Lower leg skin (tissue), 4 donors: ENCODE measurements at regions not wholly inside any gene's neighbourhood (a gene's known extent, or its start where the extent isn't known, plus 50 kb on each side); places are given as distances from the start of the nearest gene placed in this dataset.
"Not testable (repeated sequence)": the region's sequence is repeated elsewhere in the genome, so short reads cannot be mapped to it uniquely, and the experiment has no call there.

Experiments
- DNase-seq, 2 donors: peaks; one replicate each; pipeline ENCODE4 v3.0.0-alpha.2; 2019; ENCODE audit warnings: low spot score in 2 of 2
- H3K4me3 ChIP-seq: fragments of 200-600 bp; sonication (generic); 2 replicates; pipeline ENCODE4 v1.5.1; 2017; ENCODE audit warnings: mild to moderate bottlenecking, low read depth; ENCODE audit not compliant: poor library complexity, severe bottlenecking
- POLR2A ChIP-seq, 2 donors: fragments of 450-650 bp; IDR thresholded peaks; one replicate each; pipeline ENCODE4 v1.6.1; 2016 to 2017; ENCODE audit warnings: antibody characterized with exemption in 2 of 2, mild to moderate bottlenecking in 1 of 2, moderate library complexity in 1 of 2
- WGBS, 2 donors: methylation state at CpG; one replicate each; pipeline ENCODE4 v1.1.5; 2018; 5-methylcytosine and 5-hydroxymethylcytosine counted together
- intact Hi-C: fragments of 100-400 bp; cut with DNase I; formaldehyde crosslinking; loops from one replicate; pipeline ENCODE4 v1.15.0; 2023; ENCODE audit warnings: low total_unique reads
- TF ChIP-seq, protein P1 (sequence below), 3 donors: fragments of 450-650 bp; IDR thresholded peaks; one replicate each; pipeline ENCODE4 v1.5.1; 2016; ENCODE audit warnings: antibody characterized with exemption in 3 of 3, mild to moderate bottlenecking in 3 of 3, moderate library complexity in 2 of 3

DNA sequence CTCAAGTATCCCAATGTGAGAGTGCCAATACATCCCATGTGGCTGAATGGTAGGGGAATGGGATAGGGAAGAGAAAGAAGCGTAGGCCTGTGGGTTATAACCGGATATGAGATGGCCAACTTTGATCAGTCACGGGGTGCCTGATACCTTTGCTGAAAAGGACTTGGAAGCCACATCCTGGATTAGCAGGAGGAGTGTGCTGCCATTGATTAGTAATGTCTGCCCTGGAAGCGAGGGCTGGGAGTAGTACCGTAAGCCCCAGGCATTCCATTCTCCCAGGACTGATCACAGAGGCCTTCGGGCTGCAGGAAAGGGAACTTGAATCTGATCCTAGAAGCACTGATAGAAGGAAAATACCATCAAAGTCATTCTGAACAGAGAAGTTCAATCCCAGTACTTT, 218.5 kb downstream of the TFCP2L1 start:
- intact Hi-C loops = no loop called here
- H3K4me3 ChIP-seq = no peak overlapping the region
- TF ChIP-seq POLR2A (IDR thresholded peaks at IDR 0.05) = no peak
- TF ChIP-seq, protein P1, sequence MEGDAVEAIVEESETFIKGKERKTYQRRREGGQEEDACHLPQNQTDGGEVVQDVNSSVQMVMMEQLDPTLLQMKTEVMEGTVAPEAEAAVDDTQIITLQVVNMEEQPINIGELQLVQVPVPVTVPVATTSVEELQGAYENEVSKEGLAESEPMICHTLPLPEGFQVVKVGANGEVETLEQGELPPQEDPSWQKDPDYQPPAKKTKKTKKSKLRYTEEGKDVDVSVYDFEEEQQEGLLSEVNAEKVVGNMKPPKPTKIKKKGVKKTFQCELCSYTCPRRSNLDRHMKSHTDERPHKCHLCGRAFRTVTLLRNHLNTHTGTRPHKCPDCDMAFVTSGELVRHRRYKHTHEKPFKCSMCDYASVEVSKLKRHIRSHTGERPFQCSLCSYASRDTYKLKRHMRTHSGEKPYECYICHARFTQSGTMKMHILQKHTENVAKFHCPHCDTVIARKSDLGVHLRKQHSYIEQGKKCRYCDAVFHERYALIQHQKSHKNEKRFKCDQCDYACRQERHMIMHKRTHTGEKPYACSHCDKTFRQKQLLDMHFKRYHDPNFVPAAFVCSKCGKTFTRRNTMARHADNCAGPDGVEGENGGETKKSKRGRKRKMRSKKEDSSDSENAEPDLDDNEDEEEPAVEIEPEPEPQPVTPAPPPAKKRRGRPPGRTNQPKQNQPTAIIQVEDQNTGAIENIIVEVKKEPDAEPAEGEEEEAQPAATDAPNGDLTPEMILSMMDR (IDR thresholded peaks at IDR 0.05) = no peak
- WGBS, 2 donors = 88 to 90% methylated on average over 6 of the region's 6 CpGs
- no peak for DNase-seq

DNA sequence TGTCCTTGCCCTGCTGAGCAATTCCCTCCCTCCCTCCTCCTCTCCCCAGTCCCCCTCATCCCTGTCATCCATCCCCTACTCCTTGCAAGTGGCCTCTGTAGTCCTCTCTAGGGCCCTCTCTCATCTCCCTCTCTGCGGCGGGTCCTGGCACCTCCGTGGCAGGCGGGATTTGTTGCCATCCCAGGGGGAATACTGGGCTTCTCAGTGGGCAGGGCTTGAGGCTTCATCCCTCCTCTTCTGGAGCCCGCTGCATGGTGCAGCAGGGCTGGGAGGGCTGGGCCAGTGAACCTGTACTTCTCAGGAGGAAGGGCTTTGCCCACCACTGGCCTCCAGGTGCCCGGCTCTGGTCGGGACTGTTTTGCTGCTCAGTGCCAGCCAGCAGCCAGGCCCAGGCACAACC, 216.2 kb downstream of the TFCP2L1 start:
- WGBS, 2 donors = 61 to 69% methylated on average over 7 of the region's 7 CpGs
- intact Hi-C loops = no loop called here
- H3K4me3 ChIP-seq = no peak overlapping the region
- TF ChIP-seq, protein P1 (IDR thresholded peaks at IDR 0.05) = no peak
- no peak for TF ChIP-seq POLR2A (IDR thresholded peaks at IDR 0.05)
- DNase-seq = no peak

DNA sequence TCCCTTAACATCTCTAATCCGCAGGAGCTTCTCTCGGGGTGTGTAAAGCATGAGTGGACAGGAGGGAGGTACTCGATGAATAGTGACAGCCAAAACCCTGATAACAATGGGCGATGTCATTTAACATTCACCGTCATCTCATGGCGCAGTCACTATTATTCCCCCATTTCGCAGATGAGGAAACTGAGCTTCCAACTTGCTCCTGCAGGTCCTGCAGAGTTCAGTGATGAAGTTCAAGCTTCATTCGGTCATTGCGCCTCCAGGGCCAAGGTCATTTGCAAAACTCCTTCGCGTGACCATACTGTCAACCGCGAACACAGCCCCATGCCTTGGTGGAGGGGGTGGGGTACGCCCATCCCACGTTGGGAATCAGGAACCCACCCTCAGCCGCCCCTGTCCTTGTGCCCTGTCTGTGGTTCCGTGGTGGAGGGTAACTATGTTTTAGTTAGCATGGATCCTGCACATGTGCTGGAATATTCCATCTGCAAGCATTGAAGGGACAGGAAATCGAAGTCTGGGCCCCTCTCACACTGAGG, 215.5 kb downstream of the TFCP2L1 start:
- no peak for TF ChIP-seq POLR2A (IDR thresholded peaks at IDR 0.05)
- TF ChIP-seq, protein P1 (IDR thresholded peaks at IDR 0.05) = no peak
- 80 to 87% methylated on average over 18 of the region's 18 CpGs for WGBS, 2 donors
- no peak overlapping the region for H3K4me3 ChIP-seq
- intact Hi-C loops = no loop called here
- DNase-seq = no peak

DNA sequence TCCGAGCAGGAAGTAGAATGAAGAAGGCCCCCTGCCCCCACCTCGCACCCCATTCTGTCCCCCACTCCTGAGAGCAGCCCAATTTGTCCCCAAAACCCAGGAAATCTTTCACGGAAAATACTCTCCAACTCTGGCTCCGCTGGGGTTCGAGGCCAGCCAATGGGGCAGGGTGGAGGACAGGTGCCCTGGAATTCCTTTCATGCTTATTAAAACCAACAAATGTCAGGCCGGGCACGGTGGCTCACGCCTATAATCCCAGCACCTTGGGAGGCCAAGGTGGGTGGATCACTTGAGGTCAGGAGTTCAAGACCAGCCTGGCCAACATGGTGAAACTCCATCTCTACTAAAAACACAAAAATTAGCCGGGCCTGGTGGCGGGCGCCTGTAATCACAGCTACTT, 214.9 kb downstream of the TFCP2L1 start:
- H3K4me3 ChIP-seq, DNase-seq: not testable (repeated sequence)
- intact Hi-C loops = loop anchor here (2.0 kb wide), 1 partner anchor 373 kb away; no protein-coding TSS in a partner anchor
- WGBS, 2 donors = 83 to 94% methylated on average over 11 of the region's 11 CpGs

DNA sequence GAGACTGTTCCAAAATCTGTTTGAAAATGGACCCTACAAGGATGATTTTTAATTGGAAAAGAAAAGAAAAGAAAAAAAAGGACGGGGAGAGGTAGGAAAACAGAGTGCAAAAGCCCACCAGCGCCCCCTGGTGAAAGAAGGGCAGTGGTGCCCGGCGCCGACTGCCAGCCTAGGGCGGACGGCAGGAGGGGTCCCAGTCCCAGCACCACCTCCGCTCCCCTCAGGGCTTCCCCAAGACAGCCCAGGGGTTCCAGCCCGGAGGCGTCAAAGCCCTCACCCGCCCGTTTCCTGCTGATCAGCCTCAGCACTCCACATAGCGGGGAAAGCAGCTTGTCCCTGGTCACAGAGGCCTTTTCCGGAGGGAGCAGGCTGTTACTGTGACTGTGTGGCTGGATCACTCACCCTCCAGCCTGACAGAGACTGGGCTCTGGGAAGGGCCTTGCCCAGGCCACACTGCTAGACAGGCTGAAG, 213.9 kb downstream of the TFCP2L1 start:
- peak; percentile 55 to 95 for DNase-seq
- intact Hi-C loops = loop anchor here (2.0 kb wide), 1 partner anchor 374 kb away; no protein-coding TSS in a partner anchor
- WGBS, 2 donors = 1 to 9% methylated on average over 12 to 14 of the region's 14 CpGs
- no peak overlapping the region for H3K4me3 ChIP-seq
- TF ChIP-seq, protein P1 (IDR thresholded peaks at IDR 0.05) = peak in 1 of 3 donors; percentile 69
- no peak for TF ChIP-seq POLR2A (IDR thresholded peaks at IDR 0.05)

DNA sequence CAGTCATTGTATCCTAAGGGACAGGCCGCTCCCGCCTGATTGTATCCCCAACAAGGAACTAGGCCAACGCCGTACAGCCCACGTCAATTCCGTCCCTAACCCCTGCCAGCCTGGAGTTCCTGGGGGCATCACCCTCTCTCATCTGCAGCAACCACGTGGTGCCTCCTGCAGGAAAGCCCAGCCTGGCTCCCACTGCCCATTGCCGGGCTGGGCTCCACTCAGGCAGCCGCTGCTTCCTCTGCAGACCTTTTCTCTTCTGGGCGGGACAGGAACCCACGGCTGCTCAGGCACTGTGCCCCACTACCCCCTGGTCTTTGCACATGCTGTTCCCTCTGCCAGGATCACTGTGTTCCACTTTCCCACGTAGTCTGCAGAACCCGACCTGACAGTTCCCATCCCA, 212.2 kb downstream of the TFCP2L1 start:
- intact Hi-C loops = no loop called here
- WGBS, 2 donors = 74 to 78% methylated on average over 13 of the region's 13 CpGs
- TF ChIP-seq, protein P1 (IDR thresholded peaks at IDR 0.05) = no peak
- TF ChIP-seq POLR2A (IDR thresholded peaks at IDR 0.05) = no peak
- no peak for DNase-seq
- no peak overlapping the region for H3K4me3 ChIP-seq
